ENCODE measurements at regions not wholly inside any gene's neighbourhood (a gene's known extent, or its start where the extent isn't known, plus 50 kb on each side); places are given as distances from the start of the nearest gene placed in this dataset.

GRCh38 chr6:22151892-22152291 lies 144.9 kb downstream of the PRL start:
- no peak overlapping the region for H3K4me3 Mint-ChIP-seq (ENCODE audit: low read depth)
- peaks cover 4% of the 10 kb centered on the region for H3K36me3 Mint-ChIP-seq (ENCODE audit: insufficient read depth)
- no peak for DNase-seq (ENCODE audit: low spot score, unreplicated experiment)
- TF ChIP-seq, protein P1, sequence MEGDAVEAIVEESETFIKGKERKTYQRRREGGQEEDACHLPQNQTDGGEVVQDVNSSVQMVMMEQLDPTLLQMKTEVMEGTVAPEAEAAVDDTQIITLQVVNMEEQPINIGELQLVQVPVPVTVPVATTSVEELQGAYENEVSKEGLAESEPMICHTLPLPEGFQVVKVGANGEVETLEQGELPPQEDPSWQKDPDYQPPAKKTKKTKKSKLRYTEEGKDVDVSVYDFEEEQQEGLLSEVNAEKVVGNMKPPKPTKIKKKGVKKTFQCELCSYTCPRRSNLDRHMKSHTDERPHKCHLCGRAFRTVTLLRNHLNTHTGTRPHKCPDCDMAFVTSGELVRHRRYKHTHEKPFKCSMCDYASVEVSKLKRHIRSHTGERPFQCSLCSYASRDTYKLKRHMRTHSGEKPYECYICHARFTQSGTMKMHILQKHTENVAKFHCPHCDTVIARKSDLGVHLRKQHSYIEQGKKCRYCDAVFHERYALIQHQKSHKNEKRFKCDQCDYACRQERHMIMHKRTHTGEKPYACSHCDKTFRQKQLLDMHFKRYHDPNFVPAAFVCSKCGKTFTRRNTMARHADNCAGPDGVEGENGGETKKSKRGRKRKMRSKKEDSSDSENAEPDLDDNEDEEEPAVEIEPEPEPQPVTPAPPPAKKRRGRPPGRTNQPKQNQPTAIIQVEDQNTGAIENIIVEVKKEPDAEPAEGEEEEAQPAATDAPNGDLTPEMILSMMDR (IDR thresholded peaks at IDR 0.05; ENCODE audit: unreplicated experiment) = no peak
- H3K27ac Mint-ChIP-seq = no peak overlapping the region
- no peaks in the 10 kb centered on the region for H3K9me3 Mint-ChIP-seq (ENCODE audit: low read depth)
- H3K27me3 Mint-ChIP-seq = no peaks in the 10 kb centered on the region
- peaks cover 38% of the 10 kb centered on the region for H3K4me1 Mint-ChIP-seq (ENCODE audit: low read depth)

GRCh38 chr6:22152841-22153240 lies 144.0 kb downstream of the PRL start:
- H3K4me1 Mint-ChIP-seq (ENCODE audit: low read depth) = peaks cover 36% of the 10 kb centered on the region
- H3K36me3 Mint-ChIP-seq (ENCODE audit: insufficient read depth) = peaks cover 3% of the 10 kb centered on the region
- no peak overlapping the region for H3K27ac Mint-ChIP-seq
- TF ChIP-seq, protein P1 (IDR thresholded peaks at IDR 0.05; ENCODE audit: unreplicated experiment) = no peak
- no peak for DNase-seq (ENCODE audit: low spot score, unreplicated experiment)
- no peaks in the 10 kb centered on the region for H3K27me3 Mint-ChIP-seq
- H3K9me3 Mint-ChIP-seq (ENCODE audit: low read depth) = no peaks in the 10 kb centered on the region
- no peak overlapping the region for H3K4me3 Mint-ChIP-seq (ENCODE audit: low read depth)

DNA sequence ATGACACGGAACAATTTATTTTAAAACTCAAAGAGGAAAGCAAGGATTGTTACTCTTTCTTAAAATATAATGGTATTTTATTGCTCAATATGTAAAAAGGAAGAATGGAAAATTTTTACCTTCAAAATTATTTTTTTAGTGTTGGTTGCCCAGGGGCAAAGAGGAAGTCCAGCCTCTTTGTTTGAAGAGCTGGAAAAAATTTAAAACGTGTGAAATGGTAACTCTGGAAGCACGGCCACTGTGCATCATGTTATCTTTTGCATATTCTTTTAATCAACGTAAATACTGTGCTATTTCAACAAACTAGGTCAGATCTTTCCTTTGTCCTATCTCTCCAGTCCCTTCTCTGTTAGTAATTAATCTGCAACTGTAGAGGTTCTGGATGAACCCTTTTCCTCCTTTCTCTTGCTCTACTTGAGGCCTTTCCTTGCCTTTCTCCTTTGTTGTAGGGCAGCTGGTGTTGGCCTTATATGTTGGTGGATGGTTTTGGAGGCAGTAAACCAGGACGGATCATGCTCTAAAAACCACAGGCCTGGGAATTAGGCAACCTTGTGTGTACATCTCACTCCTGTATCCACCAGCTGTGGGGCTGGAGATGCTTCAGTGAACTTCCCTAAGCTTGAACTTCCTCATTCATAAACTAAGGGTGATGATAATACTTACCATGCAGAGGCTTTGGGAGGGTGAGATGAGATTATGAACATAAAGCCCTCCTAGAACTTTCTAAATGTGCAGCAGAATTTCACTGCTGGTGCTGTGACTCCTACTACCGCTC lies 143.3 kb downstream of the PRL start:
- H3K4me3 Mint-ChIP-seq (ENCODE audit: low read depth) = no peak overlapping the region
- TF ChIP-seq, protein P1 (IDR thresholded peaks at IDR 0.05; ENCODE audit: unreplicated experiment) = no peak
- H3K27ac Mint-ChIP-seq = peak overlapping the region; percentile 41
- no peaks in the 10 kb centered on the region for H3K9me3 Mint-ChIP-seq (ENCODE audit: low read depth)
- H3K36me3 Mint-ChIP-seq (ENCODE audit: insufficient read depth) = peaks cover 4% of the 10 kb centered on the region
- H3K4me1 Mint-ChIP-seq (ENCODE audit: low read depth) = peaks cover 31% of the 10 kb centered on the region
- no peaks in the 10 kb centered on the region for H3K27me3 Mint-ChIP-seq
- DNase-seq (ENCODE audit: low spot score, unreplicated experiment) = no peak

- Mint-ChIP-seq H3K4me1 (ENCODE audit: low read depth) (peaks cover 18% of the 10 kb centered on the region), H3K27me3 (no peaks in the 10 kb centered on the region), H3K36me3 (ENCODE audit: insufficient read depth) (peaks cover 14% of the 10 kb centered on the region), H3K4me3 (ENCODE audit: low read depth) (no peak overlapping the region), H3K27ac (no peak overlapping the region), H3K9me3 (ENCODE audit: low read depth) (peaks cover 3% of the 10 kb centered on the region)
- no peak for DNase-seq (ENCODE audit: low spot score, unreplicated experiment)
- TF ChIP-seq, protein P1 (IDR thresholded peaks at IDR 0.05; ENCODE audit: unreplicated experiment) = no peak
Measured at GRCh38 chr6:22155551-22155950, 141.3 kb downstream of the PRL start.

DNA sequence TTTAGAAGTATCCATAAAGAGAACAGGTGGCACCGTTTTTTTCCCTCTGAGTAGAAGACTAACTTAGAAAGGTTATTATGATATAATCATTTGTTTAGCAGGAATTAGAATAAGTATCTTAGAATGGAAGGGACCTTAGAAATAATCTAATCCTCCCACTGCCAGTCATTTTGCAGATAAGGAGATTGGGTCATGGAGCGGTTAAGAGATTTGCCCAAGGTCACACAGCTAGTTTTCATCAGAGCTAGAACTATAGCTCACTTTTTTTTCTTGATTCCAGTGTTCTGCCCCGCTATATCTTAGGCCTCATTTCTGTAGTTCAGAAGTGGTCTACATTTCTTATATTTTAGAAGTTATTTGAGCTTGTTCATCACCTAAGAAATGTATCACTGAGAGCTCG lies 139.6 kb downstream of the PRL start:
- peaks cover 8% of the 10 kb centered on the region for H3K9me3 Mint-ChIP-seq (ENCODE audit: low read depth)
- TF ChIP-seq, protein P1 (IDR thresholded peaks at IDR 0.05; ENCODE audit: unreplicated experiment) = no peak

More for the DNA sequence above, 139.6 kb downstream of the PRL start:
- Mint-ChIP-seq H3K4me3 (ENCODE audit: low read depth) (no peak overlapping the region), H3K4me1 (ENCODE audit: low read depth) (peaks cover 18% of the 10 kb centered on the region), H3K36me3 (ENCODE audit: insufficient read depth) (peaks cover 20% of the 10 kb centered on the region), H3K27me3 (no peaks in the 10 kb centered on the region), H3K27ac (no peak overlapping the region)
- no peak for DNase-seq (ENCODE audit: low spot score, unreplicated experiment)
